ENCODE measurements at regions not wholly inside any gene's neighbourhood (a gene's known extent, or its start where the extent isn't known, plus 50 kb on each side); places are given as distances from the start of the nearest gene placed in this dataset.
A peak's percentile ranks its signal among the peaks of the same experiment; 100 is the strongest.

DNA sequence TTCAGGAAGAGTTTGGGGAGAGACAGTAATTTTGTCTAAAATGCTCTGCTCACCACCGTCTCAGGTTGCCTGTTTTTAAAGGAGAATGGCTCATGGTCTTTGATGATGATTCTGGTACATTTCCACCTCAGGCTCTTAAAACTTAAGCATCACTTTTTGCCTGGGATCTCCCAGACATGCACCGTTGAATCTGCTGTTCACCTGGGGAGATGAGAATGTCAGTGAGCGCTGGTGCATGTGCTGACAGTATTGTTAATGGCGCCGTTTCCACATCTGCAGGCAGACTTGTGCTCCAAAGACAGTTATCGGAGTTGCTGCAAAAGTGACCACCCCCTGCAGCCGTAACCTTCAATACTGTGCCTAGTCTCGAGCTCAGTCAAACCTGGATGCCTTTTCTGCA, 219.0 kb upstream of the TPM1 start:
- DNase-seq = no peak

DNA sequence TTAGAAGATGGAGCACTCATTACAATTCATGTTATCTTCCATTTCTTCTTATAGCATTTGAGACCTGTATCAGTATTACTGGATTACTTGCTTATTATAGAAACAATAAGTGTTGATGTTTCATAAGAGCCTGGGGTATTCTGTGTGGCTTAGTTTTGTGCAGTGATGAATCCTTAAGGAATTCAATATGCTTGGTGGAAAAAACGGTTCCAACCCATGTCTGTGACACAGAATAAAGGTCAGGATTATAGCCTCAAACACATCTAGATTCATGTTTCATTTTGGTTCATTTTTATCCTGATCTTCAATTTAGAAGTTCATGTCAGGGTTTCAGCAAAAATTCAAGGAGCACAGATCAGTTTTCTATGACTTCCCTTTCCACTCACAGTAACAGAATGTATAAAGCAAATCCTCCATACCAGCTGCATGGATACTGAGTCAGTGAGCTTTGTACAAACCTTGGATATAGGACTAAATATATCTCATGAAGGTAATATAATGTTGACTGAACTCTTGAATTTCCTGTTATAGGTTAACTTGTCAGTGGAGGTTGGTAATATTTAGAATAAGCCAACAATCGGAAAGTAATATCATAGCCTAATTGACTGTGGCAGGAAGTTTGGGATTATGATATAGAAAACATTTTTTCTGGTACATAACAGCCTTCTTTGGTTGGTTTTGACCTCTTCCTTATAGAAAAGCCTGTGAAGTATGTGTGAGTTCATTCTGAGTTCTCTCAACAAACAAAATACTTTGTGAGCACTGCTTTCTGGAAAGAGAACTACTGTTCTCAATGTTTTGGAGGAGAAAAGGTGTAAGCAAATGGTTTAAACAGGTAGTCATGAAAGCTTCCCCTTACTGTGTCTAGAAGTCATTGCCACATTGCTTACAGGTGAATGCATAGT, 218.2 kb upstream of the TPM1 start:
- DNase-seq = no peak

GRCh38 chr15:62825191-62825590, 217.4 kb upstream of the TPM1 start:
- DNase-seq = no peak

DNA sequence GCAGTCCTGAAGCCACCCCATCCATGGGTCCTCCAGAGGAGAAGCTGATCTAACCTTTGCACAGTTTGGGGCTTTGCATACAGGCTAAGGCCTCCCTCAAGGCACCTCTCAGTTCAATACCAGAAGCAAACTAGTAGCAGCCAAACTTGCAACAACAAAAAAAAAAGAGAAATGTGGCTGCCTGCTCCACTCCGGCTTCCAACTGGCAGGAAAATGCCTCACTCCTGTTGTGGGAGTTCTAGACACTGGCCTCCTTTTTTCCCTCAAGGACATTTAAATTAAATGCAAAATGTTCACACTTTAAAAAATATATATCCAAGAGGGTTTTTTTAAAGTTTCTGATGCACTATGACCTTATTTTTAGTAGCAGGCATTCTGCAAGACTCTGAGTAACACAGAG, 216.0 kb upstream of the TPM1 start:
- DNase-seq = no peak

DNA sequence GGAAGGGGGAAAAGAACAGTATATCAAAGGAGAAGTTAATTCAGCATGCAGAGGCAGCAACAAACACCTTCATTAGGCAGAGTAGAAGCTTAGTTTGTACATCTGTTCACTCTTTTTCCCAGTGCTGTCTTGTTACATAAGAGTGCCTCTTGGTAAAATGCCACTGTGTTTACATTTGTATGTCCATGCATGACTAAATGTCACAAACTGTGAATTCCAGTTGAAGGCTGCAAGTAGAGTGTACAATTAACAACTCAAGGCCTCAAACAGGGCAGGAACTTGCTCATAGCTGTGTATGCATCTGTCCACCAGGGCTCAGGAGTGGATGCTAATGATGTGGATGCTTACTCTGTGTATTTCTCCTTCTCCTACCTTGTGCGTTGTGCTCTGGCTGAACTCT, 214.2 kb upstream of the TPM1 start:
- DNase-seq = no peak

GRCh38 chr15:62832231-62832630, 210.3 kb upstream of the TPM1 start:
- DNase-seq = no peak

GRCh38 chr15:62833646-62834045, 208.9 kb upstream of the TPM1 start:
- no peak for DNase-seq

- no peak for DNase-seq
Observed at GRCh38 chr15:62834686-62835329, 207.7 kb upstream of the TPM1 start.

- DNase-seq = no peak
Observed at GRCh38 chr15:62835351-62835750, 207.2 kb upstream of the TPM1 start.

- DNase-seq = no peak
Observed at GRCh38 chr15:62835762-62836161, 206.8 kb upstream of the TPM1 start.

DNA sequence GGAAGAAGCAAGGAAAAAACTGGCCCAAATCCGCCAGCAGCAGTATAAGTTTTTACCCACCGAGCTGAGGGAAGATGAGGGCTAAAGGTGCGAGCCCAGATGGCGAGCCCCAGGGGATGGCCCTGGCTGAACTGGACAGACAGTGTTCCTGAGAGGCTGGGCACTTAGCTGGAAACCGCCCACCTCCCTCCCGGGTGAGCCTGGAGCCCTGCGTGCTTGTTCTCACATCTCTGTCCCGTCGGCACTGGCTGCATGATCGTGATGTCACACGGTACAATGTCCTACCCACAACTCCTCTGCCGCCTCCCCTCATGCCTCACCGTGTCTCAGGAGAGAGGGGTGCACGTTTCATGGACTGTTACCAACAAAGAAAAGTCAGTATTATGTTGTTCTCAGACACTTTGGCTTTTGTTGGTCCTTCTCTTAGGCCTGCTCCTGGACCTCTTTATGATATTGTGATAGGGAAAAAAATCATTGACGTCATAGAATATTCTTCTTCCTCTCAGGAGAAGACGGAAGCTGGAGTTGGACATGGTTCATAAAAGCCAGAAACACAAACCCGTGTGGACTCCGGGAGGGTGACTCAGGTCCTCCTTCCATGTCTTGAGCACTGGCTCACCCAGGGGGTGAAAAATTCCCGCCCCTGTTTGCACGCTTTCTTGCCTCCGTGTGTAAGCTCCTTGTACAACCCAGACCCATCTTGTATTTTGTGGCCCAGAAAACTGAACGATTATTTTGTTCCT, 201.8 kb upstream of the TPM1 start:
- no peak for DNase-seq

GRCh38 chr15:62841269-62841628, 201.3 kb upstream of the TPM1 start:
- DNase-seq = no peak

GRCh38 chr15:62841891-62842559, 200.5 kb upstream of the TPM1 start:
- no peak for DNase-seq

DNA sequence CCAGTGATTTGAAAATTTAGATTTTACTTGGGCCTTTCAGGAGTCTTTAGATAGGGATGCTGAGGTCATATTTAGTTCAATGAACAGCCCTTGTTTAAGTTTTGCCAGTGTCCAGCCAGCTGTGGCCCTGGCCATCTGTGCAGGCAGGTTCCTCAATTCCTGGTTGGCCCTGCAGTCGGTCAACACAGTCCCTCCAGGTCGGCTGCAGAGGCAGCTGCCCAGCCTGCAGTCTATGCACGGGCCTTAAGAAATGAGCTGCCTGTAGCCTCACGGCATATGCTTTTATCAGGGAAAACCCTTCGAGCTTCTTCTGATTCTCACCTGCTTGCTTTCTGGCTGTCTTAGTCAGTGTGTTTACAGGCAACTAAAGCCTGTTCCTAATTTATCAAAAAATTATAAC, 199.2 kb upstream of the TPM1 start:
- DNase-seq = no peak

DNA sequence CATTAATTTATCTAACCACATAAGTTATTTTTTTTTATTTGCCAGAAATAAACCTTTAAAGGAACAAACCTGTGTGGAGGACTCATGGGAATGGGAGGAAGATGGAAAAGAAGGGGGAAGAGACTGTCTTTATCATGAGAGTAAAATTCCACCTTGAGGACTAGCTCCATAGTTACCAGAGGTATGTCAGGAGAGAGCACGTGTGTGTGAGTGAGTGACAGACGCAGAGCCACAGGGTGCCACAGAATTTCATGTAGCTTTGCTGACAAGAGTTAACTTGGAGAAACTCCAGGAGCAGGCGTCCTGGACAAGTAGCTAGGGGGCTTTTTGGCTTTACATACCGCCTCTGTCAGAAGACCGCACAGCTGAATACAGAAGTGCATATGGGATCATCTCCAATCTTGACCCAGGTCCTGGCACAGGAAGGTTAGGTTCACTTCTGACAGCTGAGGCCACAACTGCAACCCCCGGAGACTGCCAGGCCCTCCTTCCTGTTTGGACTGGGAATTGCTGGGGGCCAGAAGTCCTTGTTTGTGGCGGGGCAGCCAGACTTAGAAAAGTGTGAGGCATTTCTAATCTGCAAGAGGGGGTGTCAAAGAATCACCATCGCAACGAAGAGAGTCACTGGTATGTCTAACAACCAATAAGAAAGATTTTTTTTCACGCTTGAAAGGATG, 197.8 kb upstream of the TPM1 start:
- no peak for DNase-seq

DNA sequence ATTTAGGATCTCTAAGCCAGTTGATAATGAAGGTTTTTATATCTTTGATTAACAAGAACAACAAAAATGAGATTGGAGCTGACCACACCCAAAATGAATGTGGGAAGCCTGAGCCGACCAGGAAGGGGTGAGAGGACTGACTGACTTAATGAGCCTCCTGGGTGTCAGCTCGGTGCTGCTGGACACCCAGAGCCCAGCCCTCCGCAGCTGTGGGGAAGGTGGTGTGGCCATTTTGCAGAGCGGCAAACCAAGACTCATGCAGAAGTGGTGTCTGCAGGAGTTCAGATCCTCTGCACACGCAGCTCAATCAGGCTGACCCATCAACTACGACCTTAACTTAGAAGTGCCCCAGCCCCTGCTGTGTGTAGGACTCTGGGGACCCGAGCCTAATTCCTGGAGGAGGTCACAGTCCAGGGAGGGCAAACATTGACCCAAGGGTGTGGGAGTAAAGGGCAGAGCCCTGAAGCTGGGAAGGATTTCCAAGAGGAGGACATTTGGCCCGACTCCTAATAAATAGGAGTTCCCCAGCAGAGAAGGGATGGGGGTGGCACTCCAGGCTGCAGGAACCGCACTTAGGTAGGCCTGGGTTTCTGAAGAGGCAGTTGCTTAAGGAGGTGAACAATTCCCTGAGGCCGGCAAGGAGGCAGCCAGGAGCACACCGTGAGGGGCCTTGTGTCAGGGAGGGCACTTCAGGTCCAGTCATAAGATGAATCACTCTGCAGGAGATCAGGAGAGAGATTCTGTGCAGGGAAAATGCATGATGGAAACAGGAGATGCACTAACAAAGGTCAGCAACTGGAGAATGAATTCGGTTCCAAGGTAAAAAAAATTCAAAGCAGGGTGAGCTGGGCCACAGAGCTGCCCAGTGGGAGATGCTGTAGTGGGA, 197.1 kb upstream of the TPM1 start:
- DNase-seq = no peak

DNA sequence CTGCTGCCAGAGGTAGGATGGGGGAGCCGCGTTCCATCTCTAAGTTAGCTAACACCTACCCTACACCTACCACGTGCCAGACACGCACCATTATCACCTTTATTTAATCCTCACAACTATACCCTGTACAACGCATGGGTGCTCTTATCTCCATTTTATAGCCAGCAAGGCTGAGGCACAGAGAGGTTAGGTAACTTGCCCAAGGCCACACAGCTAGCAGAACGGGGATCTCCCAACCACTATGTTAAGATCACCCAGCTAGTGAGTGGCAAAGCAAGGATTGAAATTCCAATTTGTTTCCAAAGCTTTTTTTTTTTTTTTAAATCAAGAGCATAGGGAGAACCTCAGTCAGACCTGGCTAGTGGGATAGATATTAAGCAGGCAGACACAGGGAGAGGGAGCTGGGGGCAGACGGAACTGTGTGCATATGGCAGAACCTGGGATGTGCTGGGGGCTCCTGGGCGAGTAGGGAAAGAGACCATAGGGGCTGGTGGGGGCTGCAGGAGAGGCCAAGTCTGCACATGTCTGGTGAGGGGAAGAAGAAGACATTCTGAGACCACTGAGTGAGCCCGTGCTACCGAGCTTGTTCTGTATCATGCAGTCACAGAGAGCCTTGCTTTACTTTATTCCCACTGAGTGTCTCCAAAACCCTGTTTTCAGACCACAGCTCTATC, 196.3 kb upstream of the TPM1 start:
- DNase-seq = no peak

GRCh38 chr15:62846805-62847495, 195.6 kb upstream of the TPM1 start:
- DNase-seq = no peak

DNA sequence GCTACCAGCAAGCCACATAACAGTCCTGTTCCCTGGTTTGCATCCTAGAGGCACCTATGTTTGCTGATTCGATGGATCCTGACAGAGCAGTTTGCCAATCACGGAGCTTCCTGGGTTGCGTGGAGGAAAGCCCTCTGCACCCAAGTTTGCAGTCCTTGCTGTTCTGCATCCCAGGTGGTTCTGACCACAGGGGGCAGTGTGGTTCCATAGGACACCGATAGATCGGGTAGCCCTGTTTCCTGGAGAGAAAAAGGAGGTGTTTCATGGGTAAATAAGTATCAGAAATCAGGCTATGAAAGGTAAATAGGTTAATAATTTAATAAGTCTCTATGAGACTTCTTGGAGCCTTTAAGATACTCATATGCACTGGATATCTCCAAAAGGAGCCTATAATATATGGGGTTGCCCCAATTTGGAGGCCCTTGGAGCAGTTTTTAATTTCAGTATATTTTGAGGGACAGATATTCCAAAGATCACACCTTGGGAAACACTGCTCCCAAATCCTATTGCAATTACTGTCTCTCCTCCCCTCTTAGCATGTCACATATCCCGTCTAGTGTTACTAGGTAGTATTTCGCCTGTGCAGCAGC, 194.6 kb upstream of the TPM1 start:
- DNase-seq = peak; percentile 41

DNA sequence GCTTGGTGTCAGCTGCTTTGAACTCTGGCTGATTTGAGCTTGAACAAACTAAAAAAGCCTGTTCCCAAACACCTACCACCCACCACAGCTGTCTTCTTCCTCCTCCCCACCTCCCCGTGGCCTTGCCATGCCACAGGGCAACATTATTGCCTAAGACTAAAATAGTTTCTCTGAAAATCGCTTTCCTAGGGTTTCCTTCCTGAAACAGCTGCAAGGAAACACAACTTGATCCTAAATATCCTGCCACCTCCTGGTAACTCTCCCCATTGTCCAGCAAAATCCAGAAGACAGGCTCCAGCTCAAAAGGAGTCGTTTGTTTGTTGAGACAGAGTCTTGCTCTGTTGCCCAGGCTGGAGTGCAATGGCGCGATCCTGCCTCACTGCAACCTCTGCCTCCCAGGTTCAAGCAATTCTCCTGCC, 193.9 kb upstream of the TPM1 start:
- no peak for DNase-seq
